HEK293T (cell line): ENCODE measurements at regions not wholly inside any gene's neighbourhood (a gene's known extent, or its start where the extent isn't known, plus 50 kb on each side); places are given as distances from the start of the nearest gene placed in this dataset.

Experiments used
- ARNT ChIP-seq: fragments of 450-650 bp; IDR thresholded peaks from 2 replicates; pipeline ENCODE4 v1.6.1; 2017; ENCODE audit warnings: mild to moderate bottlenecking
- BHLHE40 ChIP-seq: fragments of 450-650 bp; IDR thresholded peaks from 2 replicates; pipeline ENCODE4 v1.6.1; 2016; ENCODE audit warnings: mild to moderate bottlenecking, moderate library complexity, borderline replicate concordance
- CTBP1 ChIP-seq: fragments of 450-650 bp; IDR thresholded peaks from 2 replicates; pipeline ENCODE4 v1.6.1; 2016; ENCODE audit warnings: borderline replicate concordance
- FOXK2 ChIP-seq: fragments of 450-650 bp; IDR thresholded peaks from 2 replicates; pipeline ENCODE4 v1.6.1; 2016; ENCODE audit warnings: mild to moderate bottlenecking
- FOXM1 ChIP-seq: fragments of 450-650 bp; IDR thresholded peaks from 2 replicates; pipeline ENCODE4 v1.6.1; 2017; ENCODE audit warnings: mild to moderate bottlenecking, borderline replicate concordance
- L3MBTL2 ChIP-seq: fragments of 450-650 bp; conservative IDR thresholded peaks from 2 replicates; pipeline ENCODE4 v1.6.1; 2016; ENCODE audit warnings: mild to moderate bottlenecking
- LEF1 ChIP-seq: fragments of 450-650 bp; IDR thresholded peaks from 2 replicates; pipeline ENCODE4 v1.6.1; 2017; ENCODE audit warnings: mild to moderate bottlenecking, borderline replicate concordance
- SP1 ChIP-seq: fragments of 450-650 bp; IDR thresholded peaks from 2 replicates; pipeline ENCODE4 v1.6.1; 2017
- SUZ12 ChIP-seq: fragments of 450-650 bp; IDR thresholded peaks from 2 replicates; pipeline ENCODE4 v1.6.1; 2016; ENCODE audit warnings: mild to moderate bottlenecking
- ZNF384 ChIP-seq: fragments of 450-650 bp; IDR thresholded peaks from 2 replicates; pipeline ENCODE4 v1.6.1; 2016

DNA sequence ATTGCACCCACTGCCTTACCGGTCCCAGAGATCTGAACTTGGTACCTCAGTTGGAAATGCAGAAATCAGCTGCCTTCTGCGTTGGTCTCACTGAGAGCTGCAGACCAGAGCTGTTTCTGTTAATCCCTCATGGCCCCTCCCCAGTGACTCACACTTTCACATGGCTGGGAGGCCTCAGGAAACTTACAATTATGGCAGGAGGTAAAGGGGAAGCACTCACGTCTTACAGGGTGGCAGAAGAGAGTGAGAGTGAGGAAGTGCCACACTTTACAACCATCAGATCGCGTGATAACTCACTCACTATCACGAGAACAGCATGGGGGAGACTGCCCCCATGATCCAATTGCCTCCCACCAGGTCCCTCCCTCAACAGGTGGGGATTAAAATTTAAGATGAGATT, 648.5 kb downstream of the MTRR start:
- TF ChIP-seq FOXM1 (no peak), BHLHE40 (no peak), SUZ12 (no peak), L3MBTL2 (no peak), CTBP1 (no peak), LEF1 (no peak), FOXK2 (no peak), SP1 (no peak), ZNF384 (no peak), ARNT (no peak)
